ENCODE measurements at regions not wholly inside any gene's neighbourhood (a gene's known extent, or its start where the extent isn't known, plus 50 kb on each side); places are given as distances from the start of the nearest gene placed in this dataset.

- no peak for TF ChIP-seq EZH2 (IDR thresholded peaks at IDR 0.05)
- TF ChIP-seq POLR2AphosphoS5 (IDR thresholded peaks at IDR 0.05; ENCODE audit: borderline replicate concordance, low read depth, low read length) = no peak
Observed at GRCh38 chr7:69515495-69516212, 82.6 kb upstream of the AUTS2 start.
